IMR-90 (cell line): ENCODE measurements at regions not wholly inside any gene's neighbourhood (a gene's known extent, or its start where the extent isn't known, plus 50 kb on each side); places are given as distances from the start of the nearest gene placed in this dataset.
"Not testable (repeated sequence)": the region's sequence is repeated elsewhere in the genome, so short reads cannot be mapped to it uniquely, and the experiment has no call there.

Source experiments
- ATAC-seq: fragments of 200-7000 bp; cut with Tn5 transposase; 2 replicates; pipeline ENCODE4 v1.9.1; 2020; ENCODE audit warnings: low read depth, mild to moderate bottlenecking, moderate library complexity
- BruUV-seq: library from RNA; stranded (reverse); fragments of 400-500 nt; replicated peaks from 2 replicates; lab custom pipeline; 2021; lab: Mats Ljungman, UMichigan
- CTCF ChIA-PET: fragments of 300-600 bp; formaldehyde crosslinking; extraction: SDS; loops from one replicate; lab custom pipeline; 2021; ENCODE audit warnings: antibody characterized with exemption; lab: Yijun Ruan, JAX
- POLR2A ChIA-PET: fragments of 300-600 bp; sonication (Branson Sonifier 250); formaldehyde crosslinking; loops from one replicate; lab custom pipeline; 2022; ENCODE audit warnings: antibody characterized with exemption; ENCODE audit not compliant: unreplicated experiment; lab: Charles Lee
- DNase-seq: peaks from one replicate; pipeline ENCODE4 v3.0.0; 2013
- H2AFZ ChIP-seq: replicated peaks from 2 replicates; pipeline ENCODE3; 2013; ENCODE audit warnings: low read length, mild to moderate bottlenecking; ENCODE audit not compliant: poor library complexity
- H2AK5ac ChIP-seq: 2 replicates; pipeline ENCODE4 v1.6.1; 2013; ENCODE audit warnings: low read depth, low read length, inconsistent platforms
- H2AK9ac ChIP-seq: replicated peaks from 2 replicates; pipeline ENCODE3; 2013; ENCODE audit warnings: mild to moderate bottlenecking, low read depth, low read length, moderate library complexity; ENCODE audit not compliant: poor library complexity
- H2BK120ac ChIP-seq: 2 replicates; pipeline ENCODE4 v1.6.1; 2013; ENCODE audit warnings: low read depth, low read length, inconsistent platforms
- H2BK15ac ChIP-seq: 3 replicates; pipeline ENCODE4 v1.6.1; 2013; ENCODE audit warnings: low read depth, low read length, inconsistent platforms
- H2BK20ac ChIP-seq: 2 replicates; pipeline ENCODE4 v1.6.1; 2013; ENCODE audit warnings: low read depth, mild to moderate bottlenecking, inconsistent platforms, low read length, moderate library complexity
- H2BK5ac ChIP-seq: 2 replicates; pipeline ENCODE4 v1.6.1; 2013; ENCODE audit warnings: mild to moderate bottlenecking, low read depth, low read length, inconsistent platforms; ENCODE audit not compliant: poor library complexity, severe bottlenecking
- H3K14ac ChIP-seq: replicated peaks from 2 replicates; pipeline ENCODE4 v1.6.1; 2013; ENCODE audit warnings: low read depth, low read length, inconsistent platforms
- H3K18ac ChIP-seq: 2 replicates; pipeline ENCODE4 v1.6.1; 2013; ENCODE audit warnings: low read depth, low read length, control low read depth
- H3K23ac ChIP-seq: 2 replicates; pipeline ENCODE4 v1.6.1; 2013; ENCODE audit warnings: low read depth, low read length, inconsistent platforms
- H3K27ac ChIP-seq: 2 replicates; pipeline ENCODE4 v1.5.1; 2013; ENCODE audit warnings: mild to moderate bottlenecking, control low read depth, low read length; ENCODE audit not compliant: insufficient read depth
- H3K27me3 ChIP-seq: 2 replicates; pipeline ENCODE4 v1.6.1; 2013; ENCODE audit warnings: low read length; ENCODE audit not compliant: control insufficient read depth, insufficient read depth
- H3K36me3 ChIP-seq: 2 replicates; pipeline ENCODE4 v1.6.1; 2013; ENCODE audit warnings: low read length, mixed read lengths; ENCODE audit not compliant: control insufficient read depth, insufficient read depth
- H3K4ac ChIP-seq: 2 replicates; pipeline ENCODE4 v1.6.1; 2013; ENCODE audit warnings: low read depth, low read length, inconsistent platforms
- H3K4me1 ChIP-seq: 2 replicates; pipeline ENCODE4 v1.6.1; 2013; ENCODE audit warnings: low read length, mixed read lengths; ENCODE audit not compliant: control insufficient read depth, insufficient read depth
- H3K4me2 ChIP-seq: 2 replicates; pipeline ENCODE4 v1.6.1; 2013; ENCODE audit warnings: low read depth, mild to moderate bottlenecking, control low read depth, low read length, moderate library complexity
- H3K4me3 ChIP-seq: 2 replicates; pipeline ENCODE4 v1.5.1; 2013; ENCODE audit warnings: low read depth, mild to moderate bottlenecking, control low read depth, low read length, moderate library complexity; ENCODE audit not compliant: insufficient read depth
- H3K56ac ChIP-seq: 2 replicates; pipeline ENCODE4 v1.6.1; 2013; ENCODE audit warnings: low read length, inconsistent platforms; ENCODE audit not compliant: insufficient read depth; ENCODE audit errors: extremely low read depth
- H3K79me1 ChIP-seq, 2 experiments: 2 replicates each; pipeline ENCODE4 v1.6.1; 2013; ENCODE audit warnings: low read length in 2 of 2, inconsistent platforms in 1 of 2, low read depth in 1 of 2
- H3K9ac ChIP-seq: 2 replicates; pipeline ENCODE4 v1.6.1; 2013; ENCODE audit warnings: low read depth, low read length, control low read depth
- H3K9me1 ChIP-seq: 2 replicates; pipeline ENCODE4 v1.6.1; 2013; ENCODE audit warnings: low read length, inconsistent platforms; ENCODE audit not compliant: insufficient read depth
- H3K9me3 ChIP-seq: 2 replicates; pipeline ENCODE4 v1.6.1; 2013; ENCODE audit warnings: low read length; ENCODE audit not compliant: control insufficient read depth, insufficient read depth
- H4K20me1 ChIP-seq: 2 replicates; pipeline ENCODE4 v1.6.1; 2013; ENCODE audit warnings: low read length, inconsistent platforms; ENCODE audit not compliant: insufficient read depth
- H4K5ac ChIP-seq: 2 replicates; pipeline ENCODE4 v1.6.1; 2013; ENCODE audit warnings: mild to moderate bottlenecking, low read depth, low read length, control low read depth
- H4K8ac ChIP-seq, 2 experiments: 2 replicates each; pipeline ENCODE4 v1.6.1; 2013; ENCODE audit warnings: low read depth in 2 of 2, low read length in 2 of 2, control low read depth in 1 of 2, inconsistent platforms in 1 of 2
- H4K91ac ChIP-seq: 2 replicates; pipeline ENCODE4 v1.6.1; 2013; ENCODE audit warnings: low read depth, low read length, inconsistent platforms; ENCODE audit not compliant: insufficient read depth
- WGBS, 2 experiments: methylation state at CpG; one replicate each; pipeline versions ENCODE4 v1.1.5 to v1.1.7; 2013; ENCODE audit warnings: missing lambda C conversion rate in 2 of 2; ENCODE audit not compliant: insufficient read length in 1 of 2; ENCODE audit errors: extremely low coverage in 2 of 2; 5-methylcytosine and 5-hydroxymethylcytosine counted together
- dilution Hi-C: fragments of 300-500 bp; cut with HindIII; formaldehyde crosslinking; loops from one replicate; pipeline ENCODE4 v1.14.3; 2018; ENCODE audit warnings: low sequenced_read_pairs; ENCODE audit not compliant: unreplicated experiment
- in situ Hi-C: fragments of 300-500 bp; cut with MboI; formaldehyde crosslinking; loops from 3 replicates; pipeline ENCODE4 v1.14.3; 2019; ENCODE audit warnings: low sequenced_read_pairs, inconsistent platforms, mixed read lengths
- intact Hi-C: fragments of 100-400 bp; cut with micrococcal nuclease; formaldehyde crosslinking; loops from 2 replicates; pipeline ENCODE4 v1.10.0; 2022

- H3K4ac ChIP-seq, H4K8ac ChIP-seq, H3K23ac ChIP-seq, H3K9ac ChIP-seq, H2AK9ac ChIP-seq, H3K9me1 ChIP-seq, H3K14ac ChIP-seq, H3K27me3 ChIP-seq, BruUV-seq, intact Hi-C loops, H3K4me1 ChIP-seq, DNase-seq, H2BK15ac ChIP-seq, dilution Hi-C loops, H3K18ac ChIP-seq, H2AFZ ChIP-seq, H3K36me3 ChIP-seq, CTCF ChIA-PET, H4K20me1 ChIP-seq, H2BK5ac ChIP-seq, H3K9me3 ChIP-seq, POLR2A ChIA-PET, in situ Hi-C loops, H2BK20ac ChIP-seq, ATAC-seq, H2BK120ac ChIP-seq, H3K4me2 ChIP-seq, H4K5ac ChIP-seq, H3K4me3 ChIP-seq, H3K27ac ChIP-seq, H4K91ac ChIP-seq, H2AK5ac ChIP-seq, H3K56ac ChIP-seq, H3K79me1 ChIP-seq: not testable (repeated sequence)
- WGBS, 2 experiments, result no CpG with 5 or more reads among the region's 5 CpGs
These were observed 1740.0 kb upstream of the RAG2 start for GRCh38 chr11:38338022-38338421.
